Psoas muscle (tissue), 7 donors: ENCODE measurements at regions not wholly inside any gene's neighbourhood (a gene's known extent, or its start where the extent isn't known, plus 50 kb on each side); places are given as distances from the start of the nearest gene placed in this dataset.

ENCODE experiments used
- ATAC-seq, 4 donors: fragments of 200-7000 bp; cut with Tn5 transposase; one replicate each; pipeline ENCODE4 v1.9.1; 2020; ENCODE audit warnings: moderate library complexity in 3 of 4, mild to moderate bottlenecking in 2 of 4
- DNase-seq, 2 donors: peaks; one replicate each; pipeline ENCODE4 v3.0.0-alpha.2; 2020
- H3K27ac ChIP-seq: fragments of 200-600 bp; one replicate; pipeline ENCODE4 v1.8.0; 2022
- H3K27me3 ChIP-seq, 3 donors: fragments of 200-600 bp in 1 of 3; one replicate each; pipeline versions ENCODE4 v1.6.1 to v1.8.0; 2013 to 2022; ENCODE audit warnings: low read length in 2 of 3, mild to moderate bottlenecking in 2 of 3, moderate library complexity in 1 of 3; ENCODE audit not compliant: insufficient read depth in 3 of 3
- H3K36me3 ChIP-seq, 2 donors: fragments of 200-600 bp in 1 of 2; one replicate each; pipeline versions ENCODE4 v1.6.1 to v1.8.0; 2013 to 2022; ENCODE audit warnings: low read depth in 1 of 2, mild to moderate bottlenecking in 1 of 2, moderate library complexity in 1 of 2; ENCODE audit not compliant: insufficient read depth in 1 of 2
- H3K4me1 ChIP-seq: fragments of 200-600 bp; one replicate; pipeline ENCODE4 v1.8.0; 2022
- H3K4me3 ChIP-seq: fragments of 200-600 bp; one replicate; pipeline ENCODE4 v1.8.0; 2022; ENCODE audit warnings: mild to moderate bottlenecking
- H3K9me3 ChIP-seq: fragments of 200-600 bp; one replicate; pipeline ENCODE4 v1.8.0; 2022
- CTCF ChIP-seq: fragments of 200-600 bp; IDR thresholded peaks from one replicate; pipeline ENCODE4 v1.8.0; 2022; ENCODE audit warnings: antibody characterized with exemption
- WGBS, 3 donors: extraction: QIAGEN DNeasy Blood & Tissue Kit; methylation state at CpG; one replicate each; pipeline versions ENCODE4 v1.1.6 to v1.1.7; 2013; 5-methylcytosine and 5-hydroxymethylcytosine counted together
- intact Hi-C, 2 donors: fragments of 100-400 bp; cut with DNase I; formaldehyde crosslinking; loops; one replicate each; pipeline versions ENCODE4 v1.11.0 to v1.14.2; 2022
- donor health status: healthy with polysubstance abuse.
- donor health status: DM: no; HTN: no; CAD: no; lungs with moderate emphysema.
- donor health status: Bipolar disorder and iron deficiency.
- donor health status: healthy.
- donor health status: DM: yes; HTN: yes; CAD: no.
- donor health status: DM: no; HTN: no; CAD: no.
- donor health status: DM: yes; HTN: yes; CAD: no.

- H3K27me3 ChIP-seq, result peaks cover 0 to 2% (median 0%) of the 10 kb centered on the region in 3 donors
- no peaks in the 10 kb centered on the region for H3K9me3 ChIP-seq
- intact Hi-C loops, result no loop called here
- 78 to 90% (median 84%) methylated on average over 2 of the region's 2 CpGs for WGBS, 3 donors
- H3K4me3 ChIP-seq, result no peak overlapping the region
- DNase-seq, result no peak
- H3K36me3 ChIP-seq, result no peaks in the 10 kb centered on the region
- ATAC-seq, result no peak
- TF ChIP-seq CTCF, result no peak
- H3K4me1 ChIP-seq, result no peaks in the 10 kb centered on the region
- H3K27ac ChIP-seq, result no peak overlapping the region
Measured at GRCh38 chr3:24907106-24907505, 412.5 kb upstream of the THRB start.

GRCh38 chr3:24911076-24911475 is 416.4 kb upstream of the THRB start:
- no peak for ATAC-seq
- Histone ChIP-seq H3K27me3 (no peaks in the 10 kb centered on the region), H3K27ac (no peak overlapping the region), H3K36me3 (no peaks in the 10 kb centered on the region), H3K4me1 (no peaks in the 10 kb centered on the region), H3K4me3 (no peak overlapping the region), H3K9me3 (no peaks in the 10 kb centered on the region)
- WGBS, 3 donors, result 67 to 72% (median 71%) methylated on average over 3 of the region's 3 CpGs
- no peak for TF ChIP-seq CTCF
- intact Hi-C loops, result no loop called here
- no peak for DNase-seq

- 82 to 88% (median 88%) methylated on average over 2 of the region's 2 CpGs for WGBS, 3 donors
- Histone ChIP-seq H3K36me3 (no peaks in the 10 kb centered on the region), H3K27me3 (no peaks in the 10 kb centered on the region), H3K4me3 (no peak overlapping the region), H3K27ac (no peak overlapping the region), H3K9me3 (no peaks in the 10 kb centered on the region), H3K4me1 (no peaks in the 10 kb centered on the region)
- ATAC-seq (no peak), DNase-seq (no peak)
- intact Hi-C loops, result no loop called here
- TF ChIP-seq CTCF, result no peak
Measured at GRCh38 chr3:24915639-24916038, 421.0 kb upstream of the THRB start.

GRCh38 chr3:24917908-24918307 is 423.3 kb upstream of the THRB start:
- Histone ChIP-seq H3K27me3 (no peaks in the 10 kb centered on the region), H3K9me3 (no peaks in the 10 kb centered on the region), H3K36me3 (no peaks in the 10 kb centered on the region), H3K27ac (no peak overlapping the region), H3K4me1 (no peaks in the 10 kb centered on the region), H3K4me3 (no peak overlapping the region)
- WGBS, 3 donors, result 90 to 94% (median 91%) methylated on average over 5 of the region's 5 CpGs
- DNase-seq (no peak), ATAC-seq (no peak)
- intact Hi-C loops, result no loop called here
- TF ChIP-seq CTCF, result no peak

GRCh38 chr3:24923570-24923969 is 428.9 kb upstream of the THRB start:
- no peak for TF ChIP-seq CTCF
- DNase-seq, result no peak
- no peaks in the 10 kb centered on the region for H3K27me3 ChIP-seq
- no peak for ATAC-seq
- H3K4me1 ChIP-seq, result no peaks in the 10 kb centered on the region
- intact Hi-C loops, result no loop called here
- no peaks in the 10 kb centered on the region for H3K36me3 ChIP-seq
- no peak overlapping the region for H3K27ac ChIP-seq
- H3K4me3 ChIP-seq, result no peak overlapping the region
- 74 to 81% (median 75%) methylated on average over 2 of the region's 2 CpGs for WGBS, 3 donors
- no peaks in the 10 kb centered on the region for H3K9me3 ChIP-seq
